Lung (tissue), 11 donors: ENCODE measurements at regions not wholly inside any gene's neighbourhood (a gene's known extent, or its start where the extent isn't known, plus 50 kb on each side); places are given as distances from the start of the nearest gene placed in this dataset.

Experiments used
- ATAC-seq: fragments of 200-7000 bp; cut with Tn5 transposase; one replicate; pipeline ENCODE4 v1.9.1; 2020; ENCODE audit warnings: moderate number of reproducible peaks; ENCODE audit not compliant: insufficient read depth, low FRiP score
- DNase-seq, 3 donors: peaks; one replicate each; pipeline ENCODE4 v3.0.0-alpha.2; 2013 to 2017
- H3K27ac ChIP-seq, 2 donors: one replicate each; pipeline ENCODE4 v1.5.1; 2013; ENCODE audit warnings: mild to moderate bottlenecking in 2 of 2, moderate library complexity in 2 of 2, control low read depth in 1 of 2, inconsistent platforms in 1 of 2, low read depth in 1 of 2, low read length in 1 of 2
- H3K27me3 ChIP-seq, 3 donors: one replicate each; pipeline ENCODE4 v1.5.1; 2013; ENCODE audit warnings: low read length in 2 of 3; ENCODE audit not compliant: control insufficient read depth in 3 of 3, insufficient read depth in 3 of 3
- H3K36me3 ChIP-seq, 4 donors: one replicate each; pipeline ENCODE4 v1.5.1; 2013; ENCODE audit warnings: low read length in 4 of 4, mild to moderate bottlenecking in 1 of 4, moderate library complexity in 1 of 4; ENCODE audit not compliant: control insufficient read depth in 4 of 4, insufficient read depth in 4 of 4
- H3K4me1 ChIP-seq, 5 donors: one replicate each; pipeline ENCODE4 v1.5.1; 2013; ENCODE audit warnings: low read length in 5 of 5, mild to moderate bottlenecking in 2 of 5, moderate library complexity in 1 of 5; ENCODE audit not compliant: control insufficient read depth in 5 of 5, insufficient read depth in 5 of 5
- H3K4me3 ChIP-seq: one replicate; pipeline ENCODE4 v1.5.1; 2013; ENCODE audit warnings: mild to moderate bottlenecking, control low read depth, moderate library complexity
- H3K9ac ChIP-seq, 2 donors: one replicate each; pipeline ENCODE4 v1.5.1; 2013; ENCODE audit warnings: low read length in 2 of 2, control low read depth in 1 of 2; ENCODE audit not compliant: insufficient read depth in 1 of 2
- H3K9me3 ChIP-seq, 4 donors: one replicate each; pipeline ENCODE4 v1.5.1; 2013; ENCODE audit warnings: low read length in 3 of 4, mild to moderate bottlenecking in 1 of 4, moderate library complexity in 1 of 4; ENCODE audit not compliant: control insufficient read depth in 4 of 4, insufficient read depth in 3 of 4
- WGBS, 2 donors: extraction: QIAGEN DNeasy Blood & Tissue Kit; methylation state at CpG; one replicate each; pipeline ENCODE4 v1.1.7; 2013; 5-methylcytosine and 5-hydroxymethylcytosine counted together
- TF ChIP-seq, protein P1 (sequence below): IDR thresholded peaks from 2 replicates; pipeline ENCODE4 v1.5.1; 2012; ENCODE audit warnings: mild to moderate bottlenecking; ENCODE audit errors: control extremely low read depth, extremely low read depth
- donor health status: control.
- donor health status: control.
- donor health status: Bipolar disorder and iron deficiency.
- donor health status: healthy.
- donor health status: DM: yes; HTN: yes; CAD: no.

DNA sequence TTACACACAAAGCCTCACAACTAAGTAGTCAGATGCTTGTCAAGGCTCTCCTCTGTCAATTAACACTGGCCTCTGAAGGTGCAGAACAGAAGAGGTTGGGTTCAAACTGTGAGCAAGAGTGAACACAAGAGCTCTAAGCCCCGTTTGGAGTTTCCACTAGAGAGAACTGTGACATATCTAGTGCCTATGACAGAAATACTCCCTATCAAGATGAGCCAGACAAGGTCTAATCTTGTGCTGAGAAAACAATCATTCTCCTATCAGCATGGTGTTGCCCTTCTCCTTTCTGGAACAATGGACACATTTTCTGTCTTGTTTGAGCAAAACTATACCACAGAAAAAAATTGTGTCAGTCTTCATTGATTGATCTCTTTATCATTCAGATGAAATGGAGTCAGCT is 62.4 kb upstream of the CCDC71L start:
- Histone ChIP-seq H3K4me3 (no peak overlapping the region), H3K27ac (no peak overlapping the region), H3K27me3 (no peaks in the 10 kb centered on the region), H3K9me3 (no peaks in the 10 kb centered on the region), H3K36me3 (no peaks in the 10 kb centered on the region), H3K9ac (no peak overlapping the region), H3K4me1 (no peaks in the 10 kb centered on the region)
- ATAC-seq (no peak), DNase-seq (no peak)
- 46 to 63% methylated on average over 1 of the region's 1 CpG for WGBS, 2 donors
- TF ChIP-seq, protein P1, sequence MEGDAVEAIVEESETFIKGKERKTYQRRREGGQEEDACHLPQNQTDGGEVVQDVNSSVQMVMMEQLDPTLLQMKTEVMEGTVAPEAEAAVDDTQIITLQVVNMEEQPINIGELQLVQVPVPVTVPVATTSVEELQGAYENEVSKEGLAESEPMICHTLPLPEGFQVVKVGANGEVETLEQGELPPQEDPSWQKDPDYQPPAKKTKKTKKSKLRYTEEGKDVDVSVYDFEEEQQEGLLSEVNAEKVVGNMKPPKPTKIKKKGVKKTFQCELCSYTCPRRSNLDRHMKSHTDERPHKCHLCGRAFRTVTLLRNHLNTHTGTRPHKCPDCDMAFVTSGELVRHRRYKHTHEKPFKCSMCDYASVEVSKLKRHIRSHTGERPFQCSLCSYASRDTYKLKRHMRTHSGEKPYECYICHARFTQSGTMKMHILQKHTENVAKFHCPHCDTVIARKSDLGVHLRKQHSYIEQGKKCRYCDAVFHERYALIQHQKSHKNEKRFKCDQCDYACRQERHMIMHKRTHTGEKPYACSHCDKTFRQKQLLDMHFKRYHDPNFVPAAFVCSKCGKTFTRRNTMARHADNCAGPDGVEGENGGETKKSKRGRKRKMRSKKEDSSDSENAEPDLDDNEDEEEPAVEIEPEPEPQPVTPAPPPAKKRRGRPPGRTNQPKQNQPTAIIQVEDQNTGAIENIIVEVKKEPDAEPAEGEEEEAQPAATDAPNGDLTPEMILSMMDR = no peak

DNA sequence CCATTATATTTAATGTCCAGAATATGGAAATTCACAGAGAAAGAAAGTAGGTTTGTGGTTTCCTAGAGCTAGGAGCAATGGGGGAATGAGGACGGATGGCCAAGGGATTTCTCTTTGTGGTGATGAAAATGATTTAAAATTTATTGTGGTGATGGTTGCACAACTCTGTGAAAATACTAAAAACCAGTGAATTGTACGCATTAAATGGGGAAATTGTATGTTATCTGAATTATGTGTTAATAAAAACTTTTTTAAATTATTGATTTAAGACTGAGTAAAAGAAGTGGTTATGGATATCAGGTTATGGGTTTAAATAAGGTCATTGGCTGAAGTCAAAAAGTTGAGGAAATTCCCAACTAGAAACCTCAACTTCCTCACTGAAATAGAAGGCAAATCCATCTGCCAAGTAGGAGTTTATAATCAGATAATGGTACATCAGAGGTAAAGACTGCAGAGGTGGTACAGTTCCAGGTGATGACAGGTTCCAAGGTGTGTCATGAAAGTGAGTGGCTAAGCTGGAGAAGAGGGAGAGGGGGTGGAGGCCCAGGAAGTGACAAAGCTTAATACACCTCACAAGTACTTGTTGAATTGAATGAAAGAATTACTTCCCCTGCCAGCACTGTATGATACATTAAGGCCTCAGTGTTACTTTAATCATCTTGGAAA is 68.9 kb upstream of the CCDC71L start:
- no peak overlapping the region for H3K9ac ChIP-seq
- no peaks in the 10 kb centered on the region for H3K9me3 ChIP-seq
- no peaks in the 10 kb centered on the region for H3K36me3 ChIP-seq
- 25 to 71% methylated on average over 2 of the region's 2 CpGs for WGBS, 2 donors
- DNase-seq = no peak
- no peak overlapping the region for H3K27ac ChIP-seq
- H3K4me1 ChIP-seq = peaks cover 0 to 6% (median 0%) of the 10 kb centered on the region in 5 donors
- TF ChIP-seq, protein P1 = no peak
- H3K4me3 ChIP-seq = no peak overlapping the region
- no peaks in the 10 kb centered on the region for H3K27me3 ChIP-seq
- no peak for ATAC-seq

DNA sequence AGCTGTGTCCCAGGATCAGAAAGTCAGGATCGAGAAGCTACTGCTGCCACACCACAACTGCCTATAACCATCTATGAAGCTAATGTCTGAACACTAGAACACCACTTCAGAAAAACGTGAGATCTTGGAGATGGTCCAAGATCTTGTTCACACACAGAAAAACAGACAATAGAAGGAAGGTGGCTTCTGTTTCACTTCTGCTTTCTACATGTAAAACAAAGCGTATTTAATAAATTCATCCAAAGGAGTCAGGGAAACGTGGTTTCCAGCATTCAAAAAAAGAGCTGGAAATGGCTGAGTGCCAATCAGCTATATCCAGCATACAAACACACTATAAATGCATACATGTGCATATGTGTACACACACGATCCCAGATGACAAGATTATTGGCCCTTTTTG is 70.2 kb upstream of the CCDC71L start:
- TF ChIP-seq, protein P1 = no peak
- H3K4me3 ChIP-seq = no peak overlapping the region
- no peak overlapping the region for H3K9ac ChIP-seq
- no peak for ATAC-seq
- no peaks in the 10 kb centered on the region for H3K27me3 ChIP-seq
- H3K36me3 ChIP-seq = no peaks in the 10 kb centered on the region
- peak overlapping the region in 1 of 2 donors; percentile 15 for H3K27ac ChIP-seq
- no peaks in the 10 kb centered on the region for H3K9me3 ChIP-seq
- peaks cover 0 to 6% (median 0%) of the 10 kb centered on the region in 5 donors for H3K4me1 ChIP-seq
- DNase-seq = peak in 2 of 3 donors; percentile 33 to 52
- 10 to 23% methylated on average over 5 of the region's 5 CpGs for WGBS, 2 donors
